Lung microvascular endothelial cell (primary cell): ENCODE measurements at regions not wholly inside any gene's neighbourhood (a gene's known extent, or its start where the extent isn't known, plus 50 kb on each side); places are given as distances from the start of the nearest gene placed in this dataset.

Experiments
- DNase-seq, 2 donors: peaks; one replicate each; pipeline versions ENCODE4 v3.0.0 to v3.0.0-alpha.2; 2010; ENCODE audit warnings: low read depth in 2 of 2

DNA sequence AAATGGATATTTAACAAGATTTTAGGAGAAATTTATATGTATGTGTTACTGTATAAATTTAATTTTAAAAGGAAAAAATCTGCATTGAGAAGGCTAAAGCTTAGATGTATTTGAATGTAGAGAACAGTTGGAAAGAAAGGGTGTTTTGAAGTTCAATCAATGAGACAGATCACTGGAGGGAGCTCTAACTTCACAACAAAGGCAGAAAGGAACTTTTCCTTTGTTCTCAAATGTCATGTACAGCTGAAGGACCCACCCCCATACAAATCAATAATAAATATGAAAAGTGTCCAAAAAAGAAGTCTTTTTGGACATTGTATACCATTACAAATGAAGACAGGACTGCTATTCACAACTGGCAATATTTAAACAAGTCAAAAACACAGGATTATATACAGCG, 403.4 kb downstream of the DNAJB9 start:
- no peak for DNase-seq

DNA sequence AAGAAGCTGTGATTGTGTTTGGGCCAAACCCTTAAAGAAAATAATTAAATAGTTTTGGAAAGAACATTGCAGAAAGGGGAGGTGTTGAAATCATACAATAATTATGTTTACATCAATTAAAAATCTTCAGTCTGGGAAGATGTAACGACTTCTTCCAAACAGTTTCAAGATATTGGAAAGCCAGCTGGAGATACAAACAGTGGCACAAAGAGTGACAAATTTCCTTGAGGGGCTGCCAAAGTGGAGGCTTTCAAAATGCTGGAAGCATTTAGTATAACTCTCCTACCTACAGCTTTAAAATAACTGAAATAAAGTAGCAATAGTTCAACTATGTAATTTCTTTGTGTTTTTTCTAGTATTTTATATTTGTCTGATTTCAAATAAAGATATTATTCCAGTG, 405.0 kb downstream of the DNAJB9 start:
- no peak for DNase-seq

DNA sequence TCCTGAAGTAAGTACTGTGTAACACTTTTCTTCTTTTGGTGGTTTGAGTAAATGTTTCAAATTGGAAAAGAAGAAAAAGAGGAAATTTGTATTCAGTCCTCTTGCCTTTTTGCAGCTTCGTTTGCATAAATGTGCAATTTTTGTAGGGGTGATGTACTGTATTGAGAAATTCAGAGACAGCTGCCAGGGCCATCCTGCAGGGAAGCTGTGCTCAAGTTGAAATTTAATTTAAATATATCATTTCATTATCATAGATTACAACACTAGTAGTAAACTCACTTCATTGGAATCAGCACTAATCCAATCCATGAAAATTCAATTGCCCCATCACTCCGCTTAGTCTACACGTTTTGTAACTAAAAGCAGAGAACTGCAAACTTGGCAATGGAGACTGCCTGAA, 415.4 kb downstream of the DNAJB9 start:
- no peak for DNase-seq

DNA sequence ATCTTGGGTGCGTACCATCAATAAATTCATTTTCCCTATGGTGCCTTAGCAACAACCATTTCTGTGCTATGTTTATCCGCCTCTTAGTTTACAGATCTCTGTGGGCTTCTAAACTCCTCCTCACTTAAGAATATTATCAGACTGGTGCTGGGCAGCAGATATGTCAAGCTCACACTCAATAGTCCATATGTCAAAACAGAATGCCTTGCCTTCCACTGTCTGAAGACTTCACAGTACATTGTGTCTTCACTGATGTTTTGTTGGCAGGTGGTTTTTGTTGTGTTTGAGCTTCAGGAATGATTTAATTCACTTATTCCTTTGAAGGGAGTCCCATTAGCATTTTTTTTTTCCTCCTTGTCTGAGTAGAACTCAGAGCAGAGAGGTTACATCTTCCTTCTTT, 419.6 kb downstream of the DNAJB9 start:
- DNase-seq: no peak

DNA sequence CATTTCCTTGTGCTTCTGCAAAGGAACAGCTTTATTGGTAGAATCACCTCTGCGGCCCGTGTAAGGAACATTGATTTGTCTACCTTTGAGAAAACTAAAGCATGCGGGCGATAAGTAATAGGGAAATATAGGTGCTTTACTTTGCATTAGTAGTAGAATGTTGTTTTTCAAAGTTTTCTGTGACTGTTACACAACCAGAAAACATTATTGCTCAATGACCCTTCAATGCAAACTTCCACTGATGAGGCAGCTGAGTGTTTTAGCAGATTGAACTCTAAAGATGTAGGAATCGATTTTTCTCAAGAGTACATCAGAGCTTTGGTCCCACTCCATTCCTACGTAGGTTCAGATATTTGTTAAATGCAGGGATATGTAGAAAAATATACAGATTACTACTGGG, 427.8 kb downstream of the DNAJB9 start:
- no peak for DNase-seq

DNA sequence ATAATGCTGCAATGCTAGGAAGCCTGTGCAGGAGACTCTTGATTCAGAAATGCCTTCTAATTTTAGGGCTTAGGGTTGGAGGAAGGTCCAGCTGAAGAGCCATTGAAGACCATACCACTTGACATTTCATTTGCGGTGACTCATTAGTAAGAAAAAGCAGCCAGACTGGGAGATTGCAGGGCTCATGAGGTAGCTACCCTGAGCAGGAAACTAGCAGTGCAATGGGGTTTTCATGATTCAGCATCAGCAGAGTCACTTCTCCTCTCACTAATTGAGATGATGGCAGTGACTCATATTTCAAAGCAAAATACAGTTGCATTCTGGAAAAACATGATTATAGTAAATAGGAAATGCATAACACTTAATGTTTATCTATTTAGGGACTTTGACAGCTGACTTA, 434.1 kb downstream of the DNAJB9 start:
- no peak for DNase-seq

DNA sequence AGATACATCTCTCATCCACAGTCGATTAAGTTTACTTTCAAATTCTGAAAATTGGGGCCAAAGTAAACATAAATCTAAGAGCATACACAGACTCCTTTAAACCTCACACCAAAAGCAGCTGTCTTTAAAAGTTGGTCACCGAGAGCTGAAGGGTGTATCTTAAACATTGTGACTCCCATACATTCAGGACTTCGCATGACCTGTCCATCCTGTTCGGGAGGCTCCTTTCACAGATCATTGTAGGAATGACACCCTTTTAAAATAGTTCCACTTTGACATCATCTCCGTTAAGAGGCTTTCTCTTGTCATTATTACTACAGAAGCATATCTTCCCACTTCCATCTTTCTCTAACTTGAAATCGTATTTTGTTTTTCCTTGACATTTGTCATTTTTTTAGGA, 440.0 kb downstream of the DNAJB9 start:
- DNase-seq: no peak

DNA sequence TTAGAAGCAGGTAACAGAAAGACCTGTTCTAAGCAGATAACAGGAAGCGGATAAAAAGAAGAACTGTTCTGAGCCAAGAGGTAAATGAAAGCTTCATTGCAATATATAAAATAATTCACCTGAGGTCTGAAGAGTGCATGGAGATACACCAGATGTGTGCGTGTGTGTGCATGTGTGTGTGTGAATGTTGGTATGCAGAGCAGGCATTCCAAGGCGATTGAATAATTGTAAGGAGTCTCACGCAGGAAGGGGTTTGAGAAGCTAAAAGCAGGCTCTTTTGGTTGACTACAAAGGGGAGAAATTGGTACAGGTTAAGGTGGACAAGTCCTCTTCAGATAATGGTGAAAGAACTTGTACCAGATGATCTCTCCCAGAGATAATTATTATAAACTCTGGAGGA, 450.6 kb downstream of the DNAJB9 start:
- no peak for DNase-seq

DNA sequence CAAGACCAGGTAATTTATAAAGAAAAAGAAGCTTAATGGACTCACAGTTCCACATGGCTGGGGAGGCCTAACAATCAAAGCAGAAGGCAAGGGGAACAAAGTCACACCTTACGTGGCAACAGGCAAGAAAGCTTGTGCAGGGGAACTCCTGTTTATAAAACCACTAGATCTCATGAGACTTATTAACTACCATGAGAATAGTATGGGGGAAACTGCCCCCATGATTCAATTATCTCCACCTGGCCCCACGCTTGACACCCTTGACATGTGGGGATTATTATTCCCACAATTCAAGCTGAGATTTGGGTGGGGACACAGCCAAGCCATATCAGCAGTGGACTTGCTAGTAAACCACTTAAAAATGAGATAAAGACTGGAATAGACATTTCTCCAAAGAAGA, 451.7 kb downstream of the DNAJB9 start:
- no peak for DNase-seq

DNA sequence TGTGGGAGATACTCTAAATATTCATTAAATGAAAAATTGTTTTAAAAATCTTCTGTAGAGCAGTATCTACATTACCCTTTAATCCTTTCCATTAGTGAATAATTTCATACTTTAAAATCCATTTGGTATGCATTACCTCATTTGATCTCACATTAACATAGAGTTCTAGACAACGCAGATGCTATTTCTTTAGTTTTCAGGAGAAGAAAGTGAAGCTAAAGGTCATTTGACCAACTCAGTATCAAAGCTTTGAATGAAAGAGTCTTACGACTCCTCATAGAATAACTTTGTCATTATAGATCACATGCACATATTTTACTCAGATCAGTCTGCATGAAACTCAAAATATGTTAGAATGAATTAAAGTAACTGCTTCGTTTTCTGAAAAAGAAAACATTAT, 460.2 kb downstream of the DNAJB9 start:
- DNase-seq: no peak

DNA sequence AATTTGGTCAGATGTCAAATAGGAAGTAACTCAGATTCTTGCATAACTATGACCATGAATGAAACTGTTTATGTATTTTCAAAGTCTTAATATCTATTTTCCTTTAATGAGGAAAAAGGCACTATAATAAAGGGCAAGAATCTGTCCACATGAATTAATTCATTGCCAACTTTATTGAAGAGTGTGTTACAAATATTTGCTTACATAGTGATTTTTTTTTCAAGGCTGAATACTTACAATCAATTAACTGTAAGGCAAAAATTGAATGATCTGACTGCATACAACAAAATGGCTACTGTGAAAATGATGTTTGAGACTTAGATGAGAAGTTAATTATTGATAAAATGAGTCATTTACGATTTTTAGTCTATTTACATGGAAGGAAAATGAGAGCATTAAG, 475.0 kb downstream of the DNAJB9 start:
- no peak for DNase-seq

DNA sequence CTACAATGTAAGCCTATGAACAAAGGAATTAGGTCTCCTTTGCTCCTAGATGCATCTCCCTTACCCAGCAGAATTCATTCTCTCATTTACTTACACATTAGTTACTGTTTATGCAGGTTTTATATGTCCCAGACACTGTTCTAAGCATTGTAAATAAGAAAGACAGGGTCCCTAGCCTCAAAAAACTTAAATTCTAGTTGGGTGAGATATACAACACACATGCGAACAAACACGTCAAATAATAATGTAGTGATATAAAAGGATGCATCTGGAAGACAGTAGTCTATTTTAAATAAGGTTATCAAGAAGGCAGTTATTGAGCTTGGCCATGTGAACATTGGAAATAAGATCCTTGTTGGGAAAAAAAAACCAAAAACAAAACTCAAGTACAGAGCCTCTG, 479.7 kb downstream of the DNAJB9 start:
- no peak for DNase-seq

DNA sequence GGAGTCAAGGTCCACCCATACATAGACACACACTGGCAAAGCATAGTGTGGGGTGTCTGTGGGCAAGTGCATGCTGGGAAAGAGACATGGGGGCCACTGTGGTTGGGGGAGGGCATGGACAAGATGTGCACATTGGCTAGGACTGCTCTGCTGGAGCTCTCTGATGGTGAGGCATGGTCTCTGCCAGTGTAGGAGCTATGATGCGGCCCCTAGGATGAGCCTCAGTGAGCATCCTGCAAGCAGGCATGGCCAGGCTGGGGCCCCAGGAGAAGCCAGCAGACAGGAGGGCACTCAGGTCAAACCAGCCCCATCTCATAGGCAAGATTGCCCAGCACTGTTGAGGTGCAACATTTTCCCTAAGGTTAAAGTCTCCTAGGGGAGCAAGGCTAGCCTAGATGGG, 489.4 kb downstream of the DNAJB9 start:
- no peak for DNase-seq

DNA sequence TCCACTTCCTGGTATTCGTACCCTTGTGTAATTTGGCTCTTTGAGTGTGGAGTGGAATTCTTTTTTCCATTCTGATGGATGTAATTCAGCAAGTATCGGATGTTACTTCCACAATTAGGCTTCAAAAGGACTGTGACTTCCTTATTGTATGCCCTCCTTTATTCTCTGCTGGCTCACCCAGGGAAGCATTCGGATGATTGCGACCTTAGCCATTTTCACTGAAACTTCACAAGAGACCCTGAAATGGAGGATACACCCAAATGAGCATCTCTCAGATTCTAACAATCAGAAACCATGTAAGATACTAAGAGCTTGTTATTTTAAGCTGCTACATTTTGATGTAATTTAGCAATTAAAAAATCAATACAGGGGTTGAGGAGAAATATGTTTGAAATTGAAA, 493.1 kb downstream of the DNAJB9 start:
- no peak for DNase-seq

DNA sequence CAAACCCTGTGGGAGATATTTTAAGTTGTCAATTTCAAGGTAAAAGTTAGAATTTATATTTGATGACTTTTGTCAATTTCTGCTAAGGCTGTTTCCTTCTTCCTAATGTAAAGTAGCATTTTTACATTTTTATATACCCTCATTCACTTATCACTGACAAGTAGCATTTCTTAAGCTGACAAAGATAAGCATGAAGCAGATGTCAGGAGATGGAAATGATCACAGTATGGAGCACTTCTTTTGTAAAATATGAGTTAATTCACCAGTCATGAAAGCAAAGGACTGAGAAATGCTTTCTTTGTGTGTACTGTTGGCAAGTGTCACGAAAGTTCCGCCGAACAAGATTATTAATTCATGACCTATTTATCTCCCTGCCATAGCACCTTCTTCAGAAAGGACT, 503.9 kb downstream of the DNAJB9 start:
- no peak for DNase-seq

DNA sequence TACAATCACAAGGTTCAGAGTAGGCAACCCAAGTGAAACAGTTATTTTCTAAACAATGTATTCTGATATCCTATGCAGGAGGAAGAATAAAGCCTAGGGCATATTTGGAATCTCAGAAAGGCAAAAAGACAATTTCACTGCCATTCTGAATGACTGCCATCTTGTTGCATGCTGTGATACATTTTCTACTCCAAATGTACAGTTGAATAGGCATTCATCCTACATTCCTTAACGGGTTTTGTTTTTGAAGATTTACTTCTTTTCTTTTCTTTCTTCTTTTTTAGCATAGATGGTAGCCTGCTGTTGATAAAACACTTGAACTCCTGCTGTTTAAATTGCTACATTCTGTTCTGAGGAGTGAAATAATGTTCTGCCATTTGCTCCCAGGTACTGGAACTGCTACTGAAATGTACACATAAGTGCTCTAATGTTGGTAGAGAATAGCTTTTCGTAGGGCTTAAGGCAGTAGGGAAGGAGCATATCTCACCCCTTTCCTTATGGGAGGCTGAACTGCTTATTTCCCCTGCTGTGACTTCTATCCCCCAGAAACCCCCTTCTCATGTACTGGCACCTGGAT, 506.8 kb downstream of the DNAJB9 start:
- no peak for DNase-seq

DNA sequence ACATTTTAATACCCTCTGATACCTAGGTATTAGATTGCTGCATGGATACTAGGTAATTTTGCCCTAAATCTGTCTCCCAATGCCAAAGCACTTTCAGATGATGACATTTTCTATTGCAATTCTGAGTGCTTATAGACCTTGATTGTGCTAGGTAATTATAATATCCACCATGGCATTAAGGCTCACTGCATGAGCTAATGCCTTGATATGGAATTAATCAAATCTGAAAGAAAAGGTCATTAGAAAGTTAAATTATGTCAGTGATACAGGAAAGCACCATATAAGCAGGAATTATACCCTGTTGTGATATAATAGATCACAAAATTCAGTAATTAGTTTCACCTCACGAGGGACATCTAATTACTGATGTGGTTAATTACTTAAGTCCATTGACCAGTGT, 521.4 kb downstream of the DNAJB9 start:
- DNase-seq: no peak

DNA sequence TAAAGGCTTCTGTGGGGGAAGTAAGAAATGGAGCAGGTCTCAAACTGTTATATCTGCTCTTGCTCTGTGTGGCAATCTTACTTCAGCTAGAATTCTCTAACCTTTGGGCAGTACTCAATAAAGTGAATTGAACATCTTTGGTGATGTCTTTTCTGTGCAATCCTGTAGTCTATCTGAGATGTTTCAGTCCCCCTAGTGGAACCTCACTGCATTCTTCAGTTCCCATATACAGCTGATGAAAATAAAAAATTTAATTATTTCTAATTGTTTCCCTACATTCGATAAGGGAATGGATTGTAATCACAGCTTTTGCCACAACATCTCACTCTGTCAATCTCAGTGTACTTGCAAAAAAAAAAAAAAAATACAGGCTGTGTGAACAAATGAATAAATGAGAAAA, 522.6 kb downstream of the DNAJB9 start:
- DNase-seq: no peak

DNA sequence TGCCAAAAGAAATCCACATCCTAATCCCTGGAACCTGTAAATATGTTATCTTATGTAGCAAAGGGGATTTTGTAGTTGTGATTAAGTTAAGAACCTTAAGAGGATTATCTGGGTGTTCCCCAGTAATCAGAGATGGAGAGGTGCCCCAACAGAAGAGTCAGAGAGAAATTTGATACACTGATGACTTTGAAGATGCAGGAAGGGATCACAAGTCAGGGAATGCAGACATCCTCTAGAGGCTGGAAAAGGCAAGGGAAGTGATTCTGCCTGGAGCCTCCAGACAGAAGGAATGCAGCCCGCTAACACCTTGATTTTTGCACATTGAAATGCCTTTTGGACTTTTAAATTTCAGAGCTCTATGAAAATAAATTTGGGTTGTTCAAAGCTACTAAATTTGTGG, 531.7 kb downstream of the DNAJB9 start:
- DNase-seq: no peak

DNA sequence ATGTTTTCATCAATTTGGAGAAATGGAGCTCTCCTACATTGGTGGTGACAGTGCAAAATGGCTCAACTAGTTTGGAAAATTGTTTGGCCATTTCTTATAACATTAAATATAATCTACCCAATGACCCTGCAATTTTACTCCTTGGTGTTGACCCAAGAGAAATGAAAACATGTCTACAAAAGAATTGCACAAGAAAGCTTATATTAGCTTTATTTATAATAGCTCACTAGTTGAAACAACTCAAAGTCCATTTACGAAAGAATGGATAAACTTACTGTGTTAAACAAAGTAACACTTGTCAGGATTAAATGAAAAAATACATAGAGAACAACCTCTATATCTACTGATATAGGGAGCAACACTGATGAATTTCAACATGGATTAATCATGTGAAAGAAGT, 539.9 kb downstream of the DNAJB9 start:
- no peak for DNase-seq

DNA sequence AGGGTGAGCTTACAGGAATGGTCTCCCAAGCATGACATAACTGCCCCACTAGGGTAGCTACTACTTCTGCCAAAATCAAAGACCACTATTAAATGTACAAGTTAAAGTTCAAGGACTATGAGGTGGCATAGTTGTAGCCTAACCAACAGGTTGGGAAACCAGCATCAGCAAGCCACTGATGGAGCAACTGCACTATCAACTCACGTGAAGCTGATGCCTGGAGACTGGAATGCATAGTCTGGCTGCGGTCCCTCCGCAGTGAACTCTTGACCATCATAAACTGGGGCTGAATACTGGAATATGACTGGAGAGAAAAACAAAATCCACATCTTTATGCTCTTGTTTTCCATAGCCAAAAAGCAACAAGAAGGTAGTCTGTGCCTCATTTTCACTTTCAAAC, 541.4 kb downstream of the DNAJB9 start:
- no peak for DNase-seq

DNA sequence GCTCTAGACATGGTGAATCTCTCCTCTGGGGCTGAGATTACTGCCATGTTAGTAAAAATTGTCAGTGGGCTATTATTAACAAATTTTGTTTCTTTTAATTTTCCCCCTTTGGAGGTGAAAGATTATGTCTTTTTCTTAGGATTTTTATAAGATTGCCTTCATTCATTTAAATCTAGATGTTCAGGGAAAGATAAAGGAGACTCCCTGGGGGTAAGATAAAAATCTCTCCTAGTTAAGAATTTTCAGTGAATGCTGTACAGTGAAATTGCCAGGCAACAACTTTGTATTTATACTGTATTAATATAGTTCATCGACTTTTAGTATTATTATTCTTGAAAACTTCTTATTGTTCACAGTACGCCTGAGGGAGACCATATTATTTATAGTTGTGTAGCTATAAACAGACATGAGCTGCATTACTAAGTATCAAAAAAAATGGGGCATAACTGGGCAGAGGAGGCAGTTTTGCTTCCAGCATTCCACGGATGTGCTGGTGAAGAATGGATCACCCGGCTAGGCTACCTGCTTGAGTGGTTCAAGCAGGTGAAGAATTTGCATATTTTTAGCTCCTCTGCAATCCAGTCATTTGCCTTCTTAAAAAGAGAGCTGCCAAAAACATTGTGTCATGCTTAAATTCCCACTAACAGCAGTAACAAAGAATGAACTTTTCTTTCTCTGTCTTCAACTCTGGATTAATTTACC, 552.1 kb downstream of the DNAJB9 start:
- no peak for DNase-seq

DNA sequence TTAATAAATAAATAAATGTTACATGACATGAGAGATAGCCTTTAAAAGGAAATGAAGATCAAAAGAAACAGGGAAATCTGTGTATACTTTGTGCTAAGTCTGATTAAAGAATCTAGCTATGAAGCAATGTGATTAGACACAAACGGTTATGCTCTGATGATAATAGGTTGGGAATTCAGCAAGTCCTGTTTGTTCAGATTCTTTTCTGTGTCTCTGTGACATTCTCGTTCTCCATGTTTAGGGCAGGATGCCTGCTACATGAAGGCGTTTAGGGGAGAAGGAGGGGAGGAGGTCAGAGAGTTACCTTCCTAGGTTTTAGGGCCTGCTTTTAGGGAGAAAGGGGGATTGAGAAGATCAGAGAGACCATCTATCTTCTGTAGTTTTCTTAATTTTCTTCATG, 555.3 kb downstream of the DNAJB9 start:
- no peak for DNase-seq
